ENCODE measurements at regions not wholly inside any gene's neighbourhood (a gene's known extent, or its start where the extent isn't known, plus 50 kb on each side); places are given as distances from the start of the nearest gene placed in this dataset.
"Not testable (repeated sequence)": the region's sequence is repeated elsewhere in the genome, so short reads cannot be mapped to it uniquely, and the experiment has no call there.

DNA sequence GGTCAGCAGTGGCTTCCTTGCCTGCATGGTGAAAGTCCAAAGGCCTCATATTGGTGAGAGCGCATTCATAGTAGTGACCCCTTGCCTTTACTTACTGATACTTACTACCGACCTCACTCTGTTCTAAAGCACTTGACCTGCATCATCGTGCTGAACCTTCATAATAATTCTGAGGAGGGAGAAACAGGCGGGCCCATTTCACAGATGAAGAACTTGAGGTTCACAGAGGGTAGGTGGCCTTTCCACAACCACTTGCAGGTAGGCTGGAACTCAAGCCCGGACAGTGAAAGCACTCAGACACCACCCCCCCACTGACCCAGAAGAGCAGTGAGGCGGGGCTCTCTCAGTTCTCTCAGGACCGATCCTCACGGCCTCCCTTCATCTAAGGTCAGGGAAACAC is 149.4 kb upstream of the CHST15 start:
- DNase-seq (ENCODE audit: low spot score) = no peak

DNA sequence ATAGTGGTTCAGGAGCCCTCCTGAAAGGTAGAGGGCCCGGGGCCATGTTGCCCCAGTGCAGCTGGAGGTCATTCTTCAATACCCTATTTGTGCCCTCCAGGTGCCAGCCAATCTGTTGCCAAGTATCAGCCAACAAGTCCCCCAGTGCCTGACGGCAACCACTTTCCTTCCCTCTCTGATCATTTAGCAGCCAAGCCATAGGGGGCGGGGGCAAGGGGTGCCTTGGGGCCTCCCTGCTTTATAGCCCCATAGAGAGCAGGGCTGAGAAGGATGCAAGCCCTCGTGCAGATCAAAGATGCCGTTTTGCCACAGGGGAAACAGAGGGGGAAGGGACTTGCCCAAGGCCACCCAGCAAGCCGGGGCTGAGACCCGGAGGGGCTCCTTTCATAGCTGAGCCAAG is 149.0 kb upstream of the CHST15 start:
- no peak for DNase-seq (ENCODE audit: low spot score)

DNA sequence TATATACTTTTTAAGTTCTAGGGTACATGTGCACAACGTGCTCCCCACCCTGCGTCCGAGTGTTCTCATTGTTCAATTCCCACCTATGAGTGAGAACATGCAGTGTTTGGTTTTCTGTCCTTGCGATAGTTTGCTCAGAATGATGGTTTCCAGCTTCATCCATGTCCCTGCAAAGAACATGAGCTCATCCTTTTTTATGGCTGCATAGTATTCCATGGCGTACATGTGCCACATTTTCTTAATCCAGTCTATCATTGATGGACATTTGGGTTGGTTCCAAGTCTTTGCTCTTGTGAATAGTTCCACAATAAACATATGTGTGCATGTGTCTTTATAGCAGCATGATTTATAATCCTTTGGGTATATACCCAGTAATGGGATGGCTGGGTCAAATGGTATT is 148.1 kb upstream of the CHST15 start:
- DNase-seq (ENCODE audit: low spot score) = not testable (repeated sequence)

DNA sequence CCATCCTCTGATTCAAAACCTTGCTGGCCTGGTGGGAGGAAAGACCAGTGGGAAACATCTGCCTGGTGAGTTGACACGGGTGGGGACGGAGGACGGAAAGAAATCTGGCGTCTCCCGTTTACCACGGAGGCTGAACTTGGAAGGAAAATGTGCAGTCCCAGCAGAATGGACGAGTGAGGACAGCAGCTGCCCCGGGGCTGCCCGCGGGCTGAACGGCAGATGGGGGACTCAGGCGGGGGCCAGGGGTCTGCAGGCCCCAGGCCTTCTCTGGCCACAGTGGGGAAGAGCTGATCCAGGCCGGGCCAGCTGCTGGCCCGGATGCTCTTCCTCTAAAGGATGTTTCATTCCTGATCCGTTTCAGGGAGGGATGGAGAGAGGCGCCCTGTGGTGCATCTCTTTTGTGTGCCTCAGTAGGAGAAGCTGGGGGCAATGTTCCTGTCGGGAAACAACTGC is 147.5 kb upstream of the CHST15 start:
- DNase-seq (ENCODE audit: low spot score) = no peak

DNA sequence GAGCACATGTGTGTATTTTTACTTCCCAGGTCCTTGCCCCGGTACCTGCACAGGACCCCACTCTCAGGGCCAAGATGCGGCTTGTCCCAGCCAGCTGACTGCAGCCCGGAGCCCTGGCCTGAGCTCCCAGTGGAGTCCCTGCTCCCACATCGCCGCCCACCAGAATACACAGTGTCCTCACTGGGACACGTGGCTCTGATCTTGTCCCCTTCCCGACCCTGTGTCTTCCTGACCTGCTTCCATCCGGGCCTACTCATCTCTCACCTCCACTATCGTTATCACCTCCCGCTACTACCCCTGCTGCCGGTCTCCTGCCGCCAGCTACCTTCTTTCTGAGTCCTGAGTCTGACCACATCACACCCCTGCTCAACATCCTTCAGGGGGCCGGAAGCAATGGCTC is 146.3 kb upstream of the CHST15 start:
- DNase-seq (ENCODE audit: low spot score) = no peak

DNA sequence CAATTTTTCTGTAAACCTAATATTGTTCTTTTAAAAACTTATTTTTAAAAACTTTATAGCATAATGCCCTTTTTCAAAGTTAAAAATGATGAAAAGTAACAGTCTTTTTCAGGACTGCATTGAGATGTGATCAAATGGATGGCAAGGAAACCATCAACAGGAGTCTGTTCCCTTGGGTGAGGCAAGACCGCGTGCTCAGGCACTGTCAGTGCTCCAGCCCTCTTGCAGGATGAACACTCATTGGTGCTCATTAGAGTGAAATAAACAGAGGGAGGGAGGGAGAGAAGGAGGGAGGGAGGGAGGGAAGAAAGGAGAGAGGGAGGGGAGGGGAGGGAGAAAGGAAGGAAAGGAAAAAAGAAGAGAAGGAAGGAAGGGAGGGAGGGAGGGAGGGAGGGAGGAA is 145.7 kb upstream of the CHST15 start:
- DNase-seq (ENCODE audit: low spot score) = no peak

DNA sequence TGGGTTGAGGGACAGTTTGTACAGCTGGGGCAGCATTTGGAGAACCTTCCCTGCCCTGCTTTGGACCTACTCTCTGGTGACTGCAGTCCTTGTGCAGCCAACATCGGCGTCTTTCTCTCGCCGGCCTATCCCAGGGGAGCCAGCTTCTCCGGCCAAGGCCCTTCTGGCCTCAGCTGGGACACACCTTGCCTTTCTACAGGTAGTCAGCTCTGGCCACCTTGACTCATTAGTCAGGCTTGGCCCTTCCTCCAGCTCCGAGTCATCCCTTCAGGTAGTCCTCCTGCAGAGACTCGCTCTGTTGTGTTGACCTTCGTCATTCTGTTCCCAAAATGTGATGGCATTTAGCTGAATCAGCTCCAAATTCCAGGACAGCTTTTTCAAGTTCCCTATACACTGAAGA is 145.0 kb upstream of the CHST15 start:
- DNase-seq (ENCODE audit: low spot score) = no peak

DNA sequence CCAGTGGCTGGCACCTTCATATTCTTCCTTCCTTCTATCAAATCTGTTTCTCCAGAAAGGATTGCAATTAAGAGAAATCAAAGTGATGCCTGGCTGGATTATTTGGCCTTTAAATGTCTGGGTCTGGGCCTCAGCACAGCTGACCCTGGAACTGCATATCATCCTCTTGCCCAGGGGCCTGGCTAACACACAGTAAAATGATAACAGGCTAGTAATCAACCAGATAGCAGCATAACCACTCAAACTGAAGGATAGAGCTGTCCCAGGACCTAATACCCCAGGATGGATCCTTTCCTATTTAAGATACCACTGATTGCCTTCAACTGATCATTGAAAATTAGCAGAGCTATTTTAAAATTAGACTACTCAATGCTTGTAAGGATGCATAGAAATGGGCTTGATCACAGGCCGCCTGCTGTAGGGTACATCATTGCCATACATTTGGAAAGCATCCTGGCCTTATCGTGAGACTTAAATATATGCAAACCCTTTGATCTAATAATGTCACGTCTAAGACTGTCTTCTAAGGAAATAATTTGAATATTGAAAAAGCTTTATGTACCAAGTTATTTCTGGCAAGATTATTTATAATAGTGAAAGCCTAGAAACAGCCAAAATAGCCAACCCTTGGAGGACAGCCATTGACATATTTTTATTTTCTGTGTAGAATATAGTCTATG is 144.0 kb upstream of the CHST15 start:
- no peak for DNase-seq (ENCODE audit: low spot score)

DNA sequence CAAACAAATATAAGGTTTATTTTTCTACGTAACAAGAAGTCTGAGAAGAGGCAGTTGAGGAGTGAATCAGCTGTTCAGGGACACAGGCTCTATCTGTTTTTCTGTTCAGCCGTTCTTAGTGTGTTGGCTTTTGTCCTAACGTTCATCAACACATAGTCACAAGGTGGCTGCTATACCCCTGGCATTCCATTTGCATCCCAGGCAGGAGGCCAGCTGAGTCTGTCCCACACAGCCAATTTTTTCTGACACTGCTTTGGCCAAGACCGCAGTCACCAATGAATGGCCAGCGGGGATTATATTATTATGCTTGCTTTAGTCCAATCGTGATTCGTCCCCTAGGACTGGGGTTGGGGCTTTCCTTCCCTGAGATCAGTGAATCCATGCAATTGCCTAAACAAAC is 143.4 kb upstream of the CHST15 start:
- DNase-seq (ENCODE audit: low spot score) = no peak

DNA sequence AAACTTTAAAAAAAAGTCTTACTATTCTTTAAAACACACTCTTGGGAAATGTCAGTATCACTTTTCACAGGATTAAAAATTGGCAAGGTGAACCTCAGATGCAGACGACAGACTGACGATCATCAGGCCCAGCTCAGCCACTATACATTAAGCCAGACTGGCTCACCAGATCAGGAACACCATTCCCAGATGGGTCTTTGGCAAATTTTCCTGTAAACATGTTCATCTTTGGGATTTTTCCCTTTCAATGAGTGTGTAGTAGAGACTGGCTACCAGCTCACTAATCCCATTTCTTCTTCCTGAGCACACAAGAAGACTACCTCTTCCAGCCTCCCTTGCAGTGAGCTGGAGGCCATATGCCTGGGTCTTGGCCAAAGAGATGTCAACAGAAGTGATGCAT is 142.7 kb upstream of the CHST15 start:
- no peak for DNase-seq (ENCODE audit: low spot score)

DNA sequence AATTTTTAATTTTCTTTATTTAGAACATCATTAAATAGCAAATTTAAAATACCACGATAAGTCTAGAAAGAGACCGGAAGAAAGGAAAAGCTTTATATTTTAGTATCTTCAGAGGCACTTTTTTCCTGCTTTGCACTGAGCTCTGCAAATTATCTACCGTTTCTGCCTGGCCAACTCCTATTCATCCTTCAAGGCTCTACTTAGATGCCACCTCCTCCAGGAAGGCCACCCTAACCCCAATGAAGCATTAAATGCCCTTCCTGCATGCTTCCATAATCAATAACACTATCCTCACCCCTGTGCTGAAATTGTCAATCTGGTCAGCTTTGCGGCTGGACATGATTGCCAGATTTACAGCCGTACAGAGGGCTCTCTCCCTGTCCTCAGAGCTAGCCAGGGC is 141.8 kb upstream of the CHST15 start:
- no peak for DNase-seq (ENCODE audit: low spot score)

DNA sequence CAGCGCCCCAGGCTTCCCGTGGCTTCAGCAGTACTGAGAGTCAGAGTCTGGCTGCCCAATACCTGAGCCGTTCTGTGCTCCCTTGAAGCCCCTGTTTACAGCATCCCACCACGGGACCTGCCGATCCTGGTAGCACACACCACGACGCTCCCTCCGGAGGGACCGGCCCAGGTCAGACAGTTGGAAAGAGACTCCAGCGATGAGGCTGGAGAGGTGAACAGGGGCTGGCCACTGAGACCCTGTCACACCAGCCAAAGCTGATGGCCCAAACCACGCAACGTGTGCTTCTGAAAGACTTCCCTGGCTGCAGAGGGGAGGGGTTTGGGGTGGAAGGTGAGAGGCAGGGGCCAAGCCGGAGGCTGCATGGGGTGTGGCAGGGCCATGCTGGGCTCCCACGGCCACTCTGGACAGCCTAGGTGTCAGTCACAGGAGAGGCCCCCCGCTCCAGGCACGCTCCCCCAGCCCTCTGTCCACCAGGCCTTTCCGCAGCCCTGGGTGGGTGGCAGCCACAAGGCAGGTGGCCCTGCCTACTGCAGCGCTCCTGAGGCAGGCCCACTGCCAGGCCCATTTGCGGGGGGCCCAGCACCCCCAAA is 140.2 kb upstream of the CHST15 start:
- no peak for DNase-seq (ENCODE audit: low spot score)

DNA sequence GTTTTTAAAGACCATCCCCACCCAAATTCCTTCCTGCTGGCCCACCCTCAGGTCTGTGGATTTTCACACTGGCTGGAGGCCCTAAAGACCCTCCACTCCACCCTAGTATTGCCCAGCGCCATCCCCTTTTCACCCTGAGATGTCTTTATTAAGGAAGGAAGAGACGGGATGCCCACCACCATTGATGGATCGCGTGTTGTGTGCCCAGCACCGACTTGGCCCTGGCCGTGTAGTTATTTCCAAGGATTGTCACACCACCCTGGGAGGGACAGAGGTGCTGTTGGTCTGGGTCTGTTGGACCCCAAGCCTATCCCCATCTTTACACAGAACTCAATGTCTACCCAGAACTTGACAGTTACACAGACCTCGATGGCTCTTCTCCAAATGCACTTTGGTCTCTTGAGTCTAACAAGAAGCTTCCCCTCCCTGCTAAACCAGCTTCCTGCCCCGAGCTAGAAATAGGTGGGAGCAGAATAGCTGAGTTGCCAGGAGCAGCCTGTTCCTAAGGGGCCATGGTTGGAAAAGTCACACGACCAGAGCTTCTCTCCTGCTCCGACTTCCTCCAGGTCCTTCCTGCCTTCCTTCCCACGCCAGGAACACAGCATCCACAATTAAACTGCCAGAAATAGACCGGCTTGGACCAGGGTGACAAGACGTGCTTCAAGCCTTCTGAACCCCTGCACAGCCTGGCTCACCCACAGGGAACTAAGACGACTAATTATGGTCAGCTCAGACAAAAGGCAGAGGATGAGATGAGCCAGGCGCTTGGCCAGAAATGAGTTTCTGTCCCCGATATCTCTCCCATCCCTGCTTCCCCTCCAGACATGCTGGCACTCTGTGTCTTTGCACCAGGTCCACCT is 139.5 kb upstream of the CHST15 start:
- peak; percentile 18 for DNase-seq (ENCODE audit: low spot score)

DNA sequence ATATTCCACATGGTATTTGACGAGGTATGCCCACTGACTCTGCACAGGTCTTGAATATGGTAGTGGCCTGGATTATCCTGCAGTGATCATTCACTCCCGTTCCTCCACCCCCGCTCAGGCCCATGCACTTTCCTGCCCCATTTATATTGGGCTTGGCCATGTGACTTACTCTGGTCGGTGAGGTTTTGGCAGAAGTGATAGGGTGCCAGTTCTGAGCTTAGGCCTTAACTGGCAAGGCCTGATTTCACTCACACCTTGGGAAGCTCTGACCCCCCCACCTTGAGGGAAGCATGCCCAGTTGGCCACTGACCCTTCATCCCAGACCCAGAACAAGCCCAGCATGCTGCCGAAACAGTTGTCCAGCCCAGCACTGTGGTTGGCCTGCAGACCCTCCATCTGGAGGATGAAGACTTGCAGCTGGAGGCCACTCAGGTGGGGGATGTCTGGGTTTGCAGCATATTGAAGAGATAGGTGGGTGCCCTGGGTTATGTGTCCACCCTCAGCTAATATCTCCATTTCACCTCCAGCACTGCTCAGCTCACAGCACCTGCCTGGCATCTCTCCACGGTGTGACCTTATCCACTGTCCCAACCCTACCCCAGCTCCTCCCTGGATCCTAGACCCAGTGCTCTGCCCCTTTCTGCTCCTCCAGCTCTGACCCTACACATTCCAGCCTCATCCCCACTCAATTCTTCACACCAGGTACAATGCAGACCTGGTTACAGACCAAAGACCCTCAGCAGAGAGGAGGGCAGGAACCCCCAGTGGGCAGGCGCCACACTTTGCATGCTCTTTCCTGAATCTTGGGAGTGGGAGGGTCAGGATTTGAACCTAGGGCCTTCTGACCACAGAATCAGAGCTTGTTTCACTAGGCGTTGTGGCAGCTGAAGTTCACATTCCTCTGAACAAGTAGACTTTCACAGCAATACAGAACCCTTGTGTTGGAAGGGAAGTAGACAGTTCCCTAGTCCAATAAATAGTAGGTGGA is 138.1 kb upstream of the CHST15 start:
- DNase-seq (ENCODE audit: low spot score) = peak; percentile 85

DNA sequence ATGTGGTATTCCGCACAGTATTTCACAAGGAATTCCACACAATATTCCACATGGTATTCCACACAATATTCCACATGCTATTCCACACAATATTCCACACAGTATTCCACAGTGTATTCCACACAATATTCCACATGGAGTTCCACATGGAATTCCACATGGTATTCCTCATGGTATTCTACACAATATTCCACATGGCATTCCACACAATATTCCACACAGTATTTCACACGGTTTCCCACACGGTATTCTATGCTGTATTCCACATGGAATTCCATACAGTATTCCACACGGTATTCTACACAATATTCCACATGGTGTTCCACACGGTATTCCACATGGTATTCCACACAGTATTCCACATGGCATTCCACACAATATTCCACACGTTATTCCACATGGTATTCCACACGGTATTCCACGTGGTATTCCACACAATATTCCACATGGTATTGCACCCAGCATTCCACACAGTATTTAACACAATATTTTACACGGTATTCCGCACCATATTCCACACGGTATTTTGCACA is 137.3 kb upstream of the CHST15 start:
- no peak for DNase-seq (ENCODE audit: low spot score)

DNA sequence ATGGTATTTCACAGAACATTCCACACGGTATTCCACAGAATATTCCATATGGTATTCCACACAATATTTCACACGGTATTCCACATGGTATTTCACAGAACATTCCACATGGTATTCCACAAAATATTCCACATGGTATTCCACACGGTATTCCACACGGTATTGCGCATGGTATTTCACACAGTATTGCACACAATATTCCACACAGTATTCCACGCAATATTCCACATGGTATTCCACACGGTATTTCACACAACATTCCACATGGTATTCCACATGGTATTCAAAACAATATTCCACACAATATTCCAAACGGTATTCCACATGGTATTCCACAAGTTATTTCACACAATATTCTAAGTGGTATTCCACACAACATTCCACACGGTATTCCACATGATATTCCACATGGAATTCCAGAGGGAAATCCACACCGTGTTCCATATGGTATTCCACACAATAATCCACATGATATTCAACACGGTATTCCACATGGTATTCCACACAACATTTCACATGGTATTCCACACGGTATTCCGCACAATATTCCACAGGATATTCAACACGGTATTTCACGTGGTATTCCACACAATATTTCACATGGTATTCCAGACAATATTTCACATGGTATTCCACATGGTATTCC is 136.7 kb upstream of the CHST15 start:
- peak; percentile 46 for DNase-seq (ENCODE audit: low spot score)

DNA sequence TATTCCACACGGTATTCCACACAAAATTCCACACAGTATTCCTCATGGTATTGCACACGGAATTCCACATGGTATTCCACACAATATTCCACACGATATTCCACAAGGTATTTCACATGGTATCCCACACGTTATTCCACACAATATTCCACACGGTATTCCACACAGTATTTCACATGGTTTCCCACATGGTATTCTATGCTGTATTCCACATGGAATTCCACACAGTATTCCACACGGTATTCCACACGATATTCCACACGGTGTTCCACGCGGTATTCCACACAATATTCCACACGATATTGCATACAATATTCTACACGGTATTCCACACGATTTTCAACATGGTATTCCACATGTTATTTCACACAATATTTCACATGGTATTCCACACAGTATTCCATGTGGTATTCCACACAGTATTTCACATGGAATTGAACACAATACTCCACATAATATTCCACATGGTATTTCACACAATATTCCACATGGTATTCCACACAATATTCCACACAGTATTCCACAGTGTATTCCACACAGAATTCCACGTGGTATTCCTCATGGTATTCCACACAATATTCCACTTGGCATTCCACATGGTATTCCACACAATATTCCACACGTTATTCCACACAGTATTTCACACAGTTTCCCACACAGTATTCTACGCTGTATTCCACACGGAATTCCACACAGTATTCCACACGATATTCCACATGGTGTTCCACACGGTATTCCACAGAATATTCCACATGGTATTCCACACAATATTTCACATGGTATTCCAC is 136.0 kb upstream of the CHST15 start:
- peak; percentile 27 for DNase-seq (ENCODE audit: low spot score)

DNA sequence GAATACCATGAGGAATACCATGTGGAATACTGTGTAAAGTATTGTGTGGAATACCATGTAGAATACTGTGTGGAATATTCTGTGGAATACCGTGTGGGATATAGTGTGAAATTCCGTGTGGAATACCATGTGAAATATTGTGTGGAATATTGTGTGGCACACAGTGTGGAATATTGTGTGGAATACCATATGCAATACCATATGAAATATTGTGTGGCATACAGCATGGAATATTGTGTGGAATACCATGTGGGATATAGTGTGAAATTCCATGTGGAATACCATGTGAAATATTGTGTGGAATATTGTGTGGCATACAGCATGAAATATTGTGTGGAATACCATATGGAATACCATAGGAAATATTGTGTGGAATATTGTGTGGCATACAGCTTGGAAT is 135.1 kb upstream of the CHST15 start:
- DNase-seq (ENCODE audit: low spot score) = no peak

DNA sequence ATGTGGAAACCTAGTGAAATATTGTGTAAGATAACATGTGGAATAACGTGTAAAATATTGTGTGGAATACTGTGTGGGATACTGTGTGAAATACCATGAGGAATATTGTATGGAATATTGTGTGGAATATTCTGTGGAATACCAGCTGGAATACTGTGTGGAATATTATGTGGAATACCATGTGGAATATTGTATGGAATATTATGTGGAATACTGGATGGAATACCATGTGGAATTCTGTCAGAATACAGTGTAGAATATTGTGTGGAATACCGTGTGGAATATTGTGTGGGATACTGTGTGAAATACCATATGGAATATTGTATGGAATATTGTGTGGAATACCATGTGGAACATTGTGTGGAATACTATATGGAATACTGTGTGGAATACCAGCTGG is 134.6 kb upstream of the CHST15 start:
- no peak for DNase-seq (ENCODE audit: low spot score)
